GM18505 (cell line): ENCODE measurements at regions not wholly inside any gene's neighbourhood (a gene's known extent, or its start where the extent isn't known, plus 50 kb on each side); places are given as distances from the start of the nearest gene placed in this dataset.
"Not testable (repeated sequence)": the region's sequence is repeated elsewhere in the genome, so short reads cannot be mapped to it uniquely, and the experiment has no call there.

Experiments used
- ATAC-seq: cut with Tn5 transposase; IDR thresholded peaks from one replicate; pipeline ENCODE4 v1.9.1; 2021; ENCODE audit not compliant: unreplicated experiment
- POLR2A ChIP-seq: IDR thresholded peaks from 4 replicates; pipeline ENCODE4 v1.6.1; 2011; ENCODE audit warnings: borderline replicate concordance; ENCODE audit not compliant: insufficient read depth, insufficient read length; ENCODE audit errors: extremely low read depth

DNA sequence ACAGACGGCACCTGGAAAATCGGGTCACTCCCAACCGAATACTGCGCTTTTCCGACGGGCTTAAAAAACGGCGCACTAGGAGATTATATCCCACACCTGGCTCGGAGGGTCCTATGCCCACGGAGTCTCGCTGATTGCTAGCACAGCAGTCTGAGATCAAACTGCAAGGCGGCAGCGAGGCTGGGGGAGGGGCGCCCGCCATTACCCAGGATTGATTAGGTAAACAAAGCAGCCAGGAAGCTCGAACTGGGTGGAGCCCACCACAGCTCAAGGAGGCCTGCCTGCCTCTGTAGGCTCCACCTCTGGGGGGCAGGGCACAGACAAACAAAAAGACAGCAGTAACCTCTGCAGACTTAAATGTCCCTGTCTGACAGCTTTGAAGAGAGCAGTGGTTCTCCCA lies 64.5 kb downstream of the SLC30A10 start:
- not testable (repeated sequence) for ATAC-seq

DNA sequence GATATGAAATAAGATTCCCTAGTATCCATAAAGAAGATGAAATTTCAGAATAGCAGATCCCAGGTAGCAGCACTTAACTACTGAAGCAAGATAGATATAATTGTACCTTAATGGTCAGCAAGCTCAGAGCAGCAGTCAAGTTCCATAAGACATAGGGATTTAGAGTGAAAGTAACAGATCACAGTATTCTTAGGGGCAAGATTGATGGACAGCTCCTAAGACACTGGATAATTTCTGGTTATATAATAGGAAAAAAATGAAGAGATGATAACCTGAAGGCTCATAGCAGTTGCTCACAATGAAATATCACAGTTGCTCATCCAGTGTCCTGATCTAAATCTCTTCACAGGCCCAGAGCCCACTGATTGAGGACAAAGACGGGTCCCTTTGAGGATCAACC lies 66.0 kb downstream of the SLC30A10 start:
- TF ChIP-seq POLR2A, result no peak
- no peak for ATAC-seq

DNA sequence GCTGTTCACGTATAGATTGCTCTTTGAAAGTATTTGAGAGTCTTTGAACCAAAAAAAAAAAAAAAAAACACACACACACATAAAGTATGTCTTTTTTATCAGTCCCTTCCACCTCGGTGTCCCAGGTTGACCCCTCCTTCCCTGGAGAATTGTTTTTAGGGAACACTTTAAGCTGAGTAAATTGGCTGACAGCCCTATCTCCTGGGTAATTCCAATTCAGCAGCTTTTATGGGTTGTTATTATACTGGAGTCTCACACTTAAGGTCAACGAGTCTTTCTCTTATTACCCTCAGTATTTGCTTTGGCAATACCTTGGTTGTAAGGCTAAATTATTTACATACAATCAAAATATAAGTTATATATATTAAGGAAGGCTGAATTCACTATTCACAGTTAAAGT lies 69.4 kb downstream of the SLC30A10 start:
- TF ChIP-seq POLR2A, result no peak
- no peak for ATAC-seq

DNA sequence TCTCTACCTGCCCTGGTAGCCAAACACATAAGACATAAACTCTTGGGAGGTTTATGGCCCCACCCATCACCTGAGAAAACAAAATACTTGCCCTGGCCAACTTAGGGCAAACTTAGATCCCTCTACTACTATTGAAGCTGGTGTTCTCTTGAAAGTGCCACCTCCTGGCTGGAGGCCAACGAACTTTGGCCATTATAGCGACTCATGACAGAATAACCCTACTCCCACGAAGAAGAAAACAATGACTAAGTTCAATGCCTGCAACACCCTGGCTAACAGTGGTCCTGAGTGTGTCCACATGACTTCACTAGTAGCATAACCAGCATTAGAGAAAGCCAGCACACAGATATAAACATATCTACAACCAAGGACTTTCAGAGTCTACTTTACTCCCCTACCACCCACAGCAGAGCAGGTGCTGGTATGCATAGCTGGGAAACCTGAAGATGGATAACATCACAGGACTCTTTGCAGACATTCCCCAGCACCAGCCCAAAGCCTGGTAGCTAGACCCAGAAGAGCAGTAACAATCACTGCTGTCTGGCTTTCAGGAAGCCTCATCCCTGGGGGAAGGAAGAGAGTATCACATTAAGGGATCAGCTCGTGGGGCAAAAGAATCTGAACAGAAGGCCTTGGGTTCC lies 81.0 kb downstream of the SLC30A10 start:
- TF ChIP-seq POLR2A, result no peak
- no peak for ATAC-seq

DNA sequence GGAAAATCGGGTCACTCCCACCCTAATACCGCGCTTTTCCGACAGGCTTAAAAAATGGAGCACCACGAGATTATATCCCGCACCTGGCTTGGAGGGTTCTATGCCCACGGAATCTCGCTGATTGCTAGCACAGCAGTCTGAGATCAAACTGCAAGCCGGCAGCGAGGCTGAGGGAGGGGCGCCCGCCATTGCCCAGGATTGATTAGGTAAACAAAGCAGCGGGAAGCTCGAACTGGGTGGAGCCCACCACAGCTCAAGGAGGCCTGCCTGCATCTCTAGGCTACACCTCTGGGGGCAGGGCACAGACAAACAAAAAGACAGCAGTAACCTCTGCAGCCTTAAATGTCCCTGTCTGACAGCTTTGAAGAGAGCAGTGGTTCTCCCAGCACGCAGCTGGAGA lies 88.8 kb downstream of the SLC30A10 start:
- ATAC-seq, result not testable (repeated sequence)

DNA sequence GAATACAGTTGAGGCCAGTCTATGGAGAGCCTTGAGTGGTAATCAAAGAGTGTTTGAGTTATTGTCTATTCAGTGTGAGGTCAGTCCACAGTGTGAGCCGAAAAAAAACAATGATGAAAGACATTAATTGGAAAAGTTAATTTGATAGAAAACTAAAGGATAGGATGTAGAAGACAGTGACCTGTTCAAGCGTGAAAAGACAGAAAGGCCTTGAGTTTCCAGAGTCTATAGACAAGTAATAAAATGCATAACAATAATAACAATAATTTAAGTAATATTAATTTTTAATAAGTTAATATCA lies 90.4 kb downstream of the SLC30A10 start:
- ATAC-seq, result no peak
- no peak for TF ChIP-seq POLR2A

DNA sequence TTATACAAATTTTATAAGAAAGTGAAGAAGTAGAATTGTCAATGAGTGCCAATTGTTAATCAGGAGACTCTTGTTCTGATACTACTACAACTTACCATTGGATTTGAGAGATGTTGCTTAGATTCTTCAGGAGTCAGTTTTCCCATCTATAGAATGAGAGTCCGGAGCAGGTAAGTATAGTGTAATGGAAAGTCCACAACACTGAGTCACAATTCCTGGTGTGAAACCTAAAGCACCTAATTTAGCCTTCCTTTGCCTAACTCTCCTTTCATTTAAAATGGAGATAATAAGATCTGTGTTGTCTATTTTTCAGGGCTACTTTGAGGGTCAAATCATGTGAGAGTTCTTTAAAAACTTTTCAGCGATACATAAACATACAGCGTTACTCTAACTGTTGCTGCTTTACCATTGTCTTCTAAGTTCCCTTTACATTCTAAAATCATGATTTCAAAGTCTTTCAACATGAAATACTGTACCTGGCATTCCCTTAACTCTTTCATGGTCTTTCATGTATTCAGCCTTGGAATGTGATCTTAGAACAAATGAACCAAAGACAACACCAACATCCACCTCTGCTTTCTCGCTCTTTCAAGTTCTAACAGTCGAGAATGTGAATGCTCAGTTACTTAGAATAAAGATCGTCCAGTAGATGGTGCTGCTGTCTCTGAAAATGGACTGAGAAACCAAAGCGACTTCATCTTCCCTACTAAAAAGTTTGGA lies 90.9 kb downstream of the SLC30A10 start:
- no peak for ATAC-seq
- TF ChIP-seq POLR2A, result no peak

DNA sequence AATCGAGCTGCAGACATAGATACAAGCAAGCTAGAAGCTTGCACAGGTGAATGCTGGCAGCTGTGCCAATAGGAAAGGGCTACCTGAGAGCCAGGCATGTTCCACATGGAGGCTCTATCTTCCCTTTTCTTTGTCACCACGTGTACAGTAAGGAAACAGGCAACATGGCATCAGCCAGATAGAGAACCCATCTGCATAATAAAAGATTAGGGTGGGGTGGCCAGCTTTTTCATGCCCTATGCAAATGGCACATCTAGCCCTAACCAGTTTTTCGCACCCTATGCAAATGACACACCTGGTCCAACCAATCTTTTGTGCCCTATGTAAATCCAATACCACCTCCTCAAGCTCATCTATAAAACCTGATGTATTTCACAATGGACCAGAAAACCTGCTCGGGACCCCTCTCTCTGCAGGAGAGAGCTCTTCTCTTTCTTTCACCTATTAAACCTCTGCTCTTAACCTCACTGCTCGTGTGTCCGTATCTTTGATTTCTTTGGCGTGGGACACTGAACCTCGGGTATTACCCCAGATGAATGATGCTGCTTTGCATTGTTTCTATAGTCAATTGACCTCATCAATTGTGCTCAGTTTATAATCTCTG lies 93.9 kb downstream of the SLC30A10 start:
- no peak for TF ChIP-seq POLR2A
- no peak for ATAC-seq

DNA sequence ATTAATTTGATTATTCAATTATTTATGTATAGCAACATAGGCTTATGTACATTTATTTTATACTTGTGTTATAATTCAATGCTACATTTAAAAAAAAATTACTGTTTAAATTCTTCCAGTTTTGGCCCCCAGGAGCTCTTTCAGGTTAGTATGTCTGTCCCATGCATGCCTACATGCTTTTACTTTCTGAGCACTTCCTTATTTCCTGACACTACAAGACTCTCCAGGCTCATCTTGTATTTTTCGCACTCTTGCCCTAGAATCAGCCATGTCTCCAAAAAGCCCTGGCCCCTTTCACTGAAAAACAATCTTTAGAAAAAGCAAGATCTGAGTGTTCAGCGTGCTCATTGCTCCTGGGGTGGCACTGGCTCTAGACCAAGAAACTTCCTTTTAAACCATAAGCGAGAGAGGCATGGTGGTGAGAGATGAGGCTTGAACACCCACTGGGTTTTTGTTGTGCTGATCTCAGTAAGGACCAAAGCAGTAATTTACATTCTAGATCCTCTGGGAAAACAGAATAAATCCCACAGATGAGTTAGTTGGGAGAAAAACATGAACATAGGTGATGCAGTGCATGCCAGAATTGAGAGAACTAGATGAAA lies 95.0 kb downstream of the SLC30A10 start:
- TF ChIP-seq POLR2A, result no peak

DNA sequence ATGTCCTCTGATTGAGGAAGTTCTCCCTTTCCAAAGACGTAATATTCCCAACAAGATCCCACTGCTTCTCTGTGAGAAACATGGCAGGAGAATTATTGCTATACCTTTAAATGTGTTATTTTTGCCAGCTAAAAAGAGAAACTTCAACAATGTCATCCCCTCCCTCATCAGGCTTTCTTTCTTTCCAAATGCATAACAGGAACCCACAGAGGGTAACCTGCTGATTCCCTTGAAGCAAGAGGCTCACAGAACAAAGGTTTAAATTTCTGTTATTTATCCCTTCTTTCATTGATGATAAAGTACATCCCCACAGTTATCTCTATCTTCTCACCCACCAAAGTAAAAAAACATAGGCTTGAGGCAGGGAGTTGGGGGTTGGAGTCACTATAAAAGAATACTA lies 102.1 kb downstream of the SLC30A10 start:
- ATAC-seq, result no peak
- TF ChIP-seq POLR2A, result no peak

More for the DNA sequence above, 95.0 kb downstream of the SLC30A10 start:
- ATAC-seq, result no peak

DNA sequence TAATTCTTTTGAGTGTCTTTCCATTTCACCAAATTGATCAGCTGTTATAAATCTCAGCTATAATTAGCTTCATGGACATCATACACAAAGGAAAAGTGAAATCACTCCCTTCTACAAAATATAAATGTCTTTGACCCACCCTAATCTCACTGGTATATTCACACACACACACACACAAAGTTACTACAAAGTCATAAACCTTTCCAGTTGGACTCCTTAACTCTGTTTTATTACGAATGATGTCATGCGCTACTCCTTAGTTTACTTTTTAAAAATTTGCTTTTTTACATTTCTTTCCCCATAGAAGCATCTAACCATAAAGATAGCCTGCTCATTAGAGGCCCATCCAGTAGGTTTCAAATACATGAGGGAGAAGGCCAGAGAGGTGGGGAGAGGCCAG lies 103.0 kb downstream of the SLC30A10 start:
- no peak for TF ChIP-seq POLR2A
- no peak for ATAC-seq

DNA sequence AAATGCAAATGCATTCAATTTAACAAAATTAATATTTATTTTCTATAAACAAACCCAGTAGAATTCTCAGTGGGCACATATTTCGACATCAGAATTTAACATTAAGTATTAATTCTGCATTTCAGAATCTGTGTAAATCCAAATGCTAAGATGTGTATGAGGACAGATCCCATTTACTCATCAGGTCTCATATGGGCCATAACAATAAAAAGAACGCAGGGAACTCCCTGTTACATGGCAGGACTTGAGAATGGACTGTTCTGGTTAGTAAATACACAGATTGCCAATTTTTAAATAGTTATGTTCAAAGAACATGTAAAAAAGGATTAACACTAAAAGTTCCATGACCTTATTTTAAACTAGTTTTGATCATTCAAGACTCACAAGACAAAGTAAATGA lies 104.0 kb downstream of the SLC30A10 start:
- no peak for TF ChIP-seq POLR2A

DNA sequence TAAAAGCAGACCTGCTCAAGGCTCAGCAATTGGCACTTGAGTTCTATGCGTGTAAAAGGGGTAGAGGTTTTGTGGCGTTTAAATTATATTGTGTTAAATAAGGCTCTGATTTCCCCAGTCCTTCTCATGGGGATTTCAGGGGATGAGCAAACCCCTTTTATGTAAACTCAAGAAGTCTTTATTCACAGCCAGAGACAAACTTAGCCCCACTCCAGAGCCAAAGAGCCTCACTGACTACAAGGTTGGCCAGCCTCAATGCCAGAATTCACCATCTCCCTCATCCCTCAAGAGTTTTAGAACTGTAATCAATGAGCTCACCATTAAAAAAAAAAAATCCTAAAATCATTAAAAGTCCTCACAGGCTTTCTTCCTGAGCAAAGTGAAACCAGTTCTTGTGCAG lies 107.8 kb downstream of the SLC30A10 start:
- no peak for ATAC-seq
- no peak for TF ChIP-seq POLR2A

More for the DNA sequence above, 104.0 kb downstream of the SLC30A10 start:
- no peak for ATAC-seq

DNA sequence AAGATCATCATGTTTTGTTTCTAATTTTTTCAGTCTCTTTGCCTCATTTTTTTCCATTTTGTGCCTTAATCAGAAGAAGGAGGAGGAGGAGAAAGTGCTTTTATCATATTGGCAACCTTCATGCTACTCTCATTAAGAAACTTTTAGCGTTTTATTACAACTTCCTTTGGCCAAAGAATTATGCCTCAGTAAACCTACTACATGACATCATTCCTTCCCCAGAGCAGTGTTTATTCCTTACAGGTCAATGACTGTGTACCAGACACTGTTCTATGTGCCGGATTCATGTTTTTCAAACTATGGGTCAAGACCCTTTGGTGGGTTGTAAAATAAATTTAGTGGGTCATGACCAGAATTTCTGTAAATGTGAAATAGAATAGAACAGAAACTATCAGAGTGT lies 110.4 kb downstream of the SLC30A10 start:
- TF ChIP-seq POLR2A, result no peak
- no peak for ATAC-seq
